ENCODE measurements at regions not wholly inside any gene's neighbourhood (a gene's known extent, or its start where the extent isn't known, plus 50 kb on each side); places are given as distances from the start of the nearest gene placed in this dataset.

- DNase-seq (ENCODE audit: low read depth), result no peak
Measured at GRCh38 chr16:59719121-59719520, 985.0 kb upstream of the GOT2 start.

GRCh38 chr16:59707436-59708226, 973.5 kb upstream of the GOT2 start:
- no peak for DNase-seq (ENCODE audit: low read depth)

GRCh38 chr16:59701963-59702930, 968.1 kb upstream of the GOT2 start:
- no peak for DNase-seq (ENCODE audit: low read depth)

- no peak for DNase-seq (ENCODE audit: low read depth)
Measured at GRCh38 chr16:59699786-59700185, 965.7 kb upstream of the GOT2 start.

GRCh38 chr16:59698346-59699020, 964.4 kb upstream of the GOT2 start:
- no peak for DNase-seq (ENCODE audit: low read depth)

- no peak for DNase-seq (ENCODE audit: low read depth)
Measured at GRCh38 chr16:59697761-59698160, 963.6 kb upstream of the GOT2 start.

- no peak for DNase-seq (ENCODE audit: low read depth)
Measured at GRCh38 chr16:59697236-59697635, 963.1 kb upstream of the GOT2 start.

GRCh38 chr16:59696495-59696894, 962.4 kb upstream of the GOT2 start:
- DNase-seq (ENCODE audit: low read depth), result no peak

GRCh38 chr16:59690216-59690615, 956.1 kb upstream of the GOT2 start:
- no peak for DNase-seq (ENCODE audit: low read depth)

GRCh38 chr16:59688006-59688405, 953.9 kb upstream of the GOT2 start:
- DNase-seq (ENCODE audit: low read depth), result no peak

- no peak for DNase-seq (ENCODE audit: low read depth)
Measured at GRCh38 chr16:59686405-59686804, 952.3 kb upstream of the GOT2 start.

GRCh38 chr16:59684911-59685310, 950.8 kb upstream of the GOT2 start:
- DNase-seq (ENCODE audit: low read depth), result no peak

- no peak for DNase-seq (ENCODE audit: low read depth)
Measured at GRCh38 chr16:59683709-59684108, 949.6 kb upstream of the GOT2 start.

GRCh38 chr16:59665618-59666220, 931.6 kb upstream of the GOT2 start:
- no peak for DNase-seq (ENCODE audit: low read depth)

GRCh38 chr16:59658572-59658971, 924.5 kb upstream of the GOT2 start:
- no peak for DNase-seq (ENCODE audit: low read depth)

GRCh38 chr16:59655031-59655430, 920.9 kb upstream of the GOT2 start:
- DNase-seq (ENCODE audit: low read depth), result no peak

GRCh38 chr16:59654455-59654854, 920.3 kb upstream of the GOT2 start:
- DNase-seq (ENCODE audit: low read depth), result no peak

- DNase-seq (ENCODE audit: low read depth), result no peak
Measured at GRCh38 chr16:59651662-59652061, 917.5 kb upstream of the GOT2 start.

- no peak for DNase-seq (ENCODE audit: low read depth)
Measured at GRCh38 chr16:59645194-59645593, 911.1 kb upstream of the GOT2 start.

- DNase-seq (ENCODE audit: low read depth), result no peak
Measured at GRCh38 chr16:59635674-59636073, 901.6 kb upstream of the GOT2 start.

GRCh38 chr16:59634951-59635350, 900.8 kb upstream of the GOT2 start:
- no peak for DNase-seq (ENCODE audit: low read depth)

GRCh38 chr16:59634004-59634579, 900.0 kb upstream of the GOT2 start:
- no peak for DNase-seq (ENCODE audit: low read depth)

Data from activated T-cell treated with anti-CD3 and anti-CD28 coated beads for 48 hours (primary cell).